CD8-positive, alpha-beta memory T cell (primary cell): ENCODE measurements at regions not wholly inside any gene's neighbourhood (a gene's known extent, or its start where the extent isn't known, plus 50 kb on each side); places are given as distances from the start of the nearest gene placed in this dataset.

Source experiments
- CTCF ChIA-PET: fragments of 350-600 bp; sonication (Branson Sonifier 250); formaldehyde crosslinking; loops from one replicate; lab custom pipeline; 2021; ENCODE audit warnings: antibody characterized with exemption; lab: Charles Lee
- POLR2A ChIA-PET: fragments of 350-600 bp; sonication (Branson Sonifier 250); formaldehyde crosslinking; loops from one replicate; lab custom pipeline; 2021; ENCODE audit warnings: antibody characterized with exemption; lab: Charles Lee
- DNase-seq, 5 donors: peaks; one replicate each; pipeline versions ENCODE4 v3.0.0 to v3.0.0-alpha.2; 2020 to 2022; ENCODE audit warnings: mixed read lengths in 1 of 5
- H3K27ac ChIP-seq: one replicate; pipeline ENCODE4 v1.7.0; 2013; ENCODE audit warnings: low read depth, mild to moderate bottlenecking, low read length, moderate library complexity
- H3K27me3 ChIP-seq: 2 replicates; pipeline ENCODE4 v1.7.0; 2013; ENCODE audit warnings: low read length, mild to moderate bottlenecking; ENCODE audit not compliant: insufficient read depth, poor library complexity, severe bottlenecking
- H3K36me3 ChIP-seq: 2 replicates; pipeline ENCODE4 v1.7.0; 2013; ENCODE audit warnings: mild to moderate bottlenecking, low read length, moderate library complexity; ENCODE audit not compliant: insufficient read depth
- H3K4me1 ChIP-seq: 2 replicates; pipeline ENCODE4 v1.7.0; 2013; ENCODE audit warnings: mild to moderate bottlenecking, low read length, moderate library complexity; ENCODE audit not compliant: insufficient read depth
- H3K4me3 ChIP-seq: 2 replicates; pipeline ENCODE4 v1.7.0; 2013; ENCODE audit warnings: mild to moderate bottlenecking, low read length
- H3K9me3 ChIP-seq: 2 replicates; pipeline ENCODE4 v1.7.0; 2013; ENCODE audit warnings: mild to moderate bottlenecking, low read length
- H3K27ac Mint-ChIP-seq, 8 donors: one replicate each; pipeline ENCODE4 v1.8.0; 2020 to 2021; ENCODE audit warnings: mixed read lengths in 8 of 8, mild to moderate bottlenecking in 6 of 8, inconsistent platforms in 3 of 8, moderate library complexity in 3 of 8
- H3K27me3 Mint-ChIP-seq, 2 donors: one replicate each; pipeline ENCODE4 v1.8.0; 2020 to 2021; ENCODE audit warnings: mixed read lengths in 2 of 2, mild to moderate bottlenecking in 1 of 2, moderate library complexity in 1 of 2
- H3K36me3 Mint-ChIP-seq, 3 donors: one replicate each; pipeline ENCODE4 v1.8.0; 2020 to 2021; ENCODE audit warnings: mixed read lengths in 3 of 3, inconsistent platforms in 1 of 3, mild to moderate bottlenecking in 1 of 3
- H3K4me1 Mint-ChIP-seq, 3 donors: one replicate each; pipeline ENCODE4 v1.8.0; 2020 to 2021; ENCODE audit warnings: mixed read lengths in 3 of 3, inconsistent platforms in 1 of 3, mild to moderate bottlenecking in 1 of 3
- H3K4me3 Mint-ChIP-seq, 7 donors: one replicate each; pipeline ENCODE4 v1.8.0; 2020 to 2021; ENCODE audit warnings: mixed read lengths in 7 of 7, mild to moderate bottlenecking in 6 of 7, moderate library complexity in 4 of 7, inconsistent platforms in 2 of 7
- H3K9me3 Mint-ChIP-seq, 5 donors: one replicate each; pipeline ENCODE4 v1.8.0; 2020 to 2022; ENCODE audit warnings: mixed read lengths in 5 of 5, mild to moderate bottlenecking in 3 of 5, moderate library complexity in 2 of 5, inconsistent platforms in 1 of 5

DNA sequence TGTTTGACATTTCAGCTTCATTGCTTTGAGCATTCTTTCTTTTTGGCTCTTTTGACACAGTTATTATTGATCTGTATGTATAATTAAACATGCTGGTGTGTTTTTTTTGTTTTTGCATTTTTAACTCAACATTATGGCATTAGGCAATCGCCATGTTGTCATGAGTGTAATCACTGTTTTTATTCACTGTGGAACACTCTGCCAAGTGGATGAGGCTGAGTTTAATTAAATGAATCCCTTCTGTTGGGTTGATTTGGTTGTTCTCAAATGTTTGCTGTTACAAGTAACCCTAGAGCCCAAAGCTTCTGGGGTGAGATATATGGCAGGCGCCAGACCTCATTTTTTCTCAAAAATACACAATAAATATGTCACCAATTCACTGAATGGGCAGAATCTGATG, 428.1 kb downstream of the MATN1 start:
- ChIA-PET POLR2A (no interaction called here), CTCF (no interaction called here)
- Histone ChIP-seq H3K4me1 (no peaks in the 10 kb centered on the region), H3K9me3 (no peaks in the 10 kb centered on the region), H3K4me3 (no peak overlapping the region), H3K36me3 (no peaks in the 10 kb centered on the region), H3K27me3 (no peaks in the 10 kb centered on the region), H3K27ac (no peak overlapping the region)
- no peak for DNase-seq
- no peak overlapping the region for H3K27ac Mint-ChIP-seq
- H3K4me1 Mint-ChIP-seq: no peaks in the 10 kb centered on the region
- H3K9me3 Mint-ChIP-seq: peaks cover 0 to 6% (median 4%) of the 10 kb centered on the region in 5 donors
- peaks cover 23 to 34% of the 10 kb centered on the region in 2 donors for H3K27me3 Mint-ChIP-seq
- no peak overlapping the region for H3K4me3 Mint-ChIP-seq
- peaks cover 0 to 18% (median 4%) of the 10 kb centered on the region in 3 donors for H3K36me3 Mint-ChIP-seq

DNA sequence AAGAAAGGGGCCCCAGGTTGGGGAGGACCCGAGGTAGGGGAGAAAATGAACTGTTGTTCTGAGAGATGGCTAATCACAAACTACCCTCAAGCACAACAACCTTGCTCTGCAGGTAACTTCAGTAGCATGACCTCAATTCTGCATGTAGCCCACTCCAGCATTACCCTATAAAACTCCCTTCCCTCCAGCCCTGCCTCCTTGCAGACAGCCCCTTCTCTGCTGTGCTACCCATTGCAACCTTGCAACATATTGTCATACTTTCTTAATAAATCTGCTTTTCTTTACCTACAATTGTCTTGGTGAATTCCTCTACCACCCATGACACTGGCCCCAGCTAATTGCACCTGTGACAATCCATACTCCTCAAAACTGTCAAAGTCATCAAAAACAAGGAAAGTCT, 428.9 kb downstream of the MATN1 start:
- ChIA-PET POLR2A (no interaction called here), CTCF (no interaction called here)
- Histone ChIP-seq H3K27ac (no peak overlapping the region), H3K9me3 (no peaks in the 10 kb centered on the region), H3K4me3 (no peak overlapping the region), H3K4me1 (no peaks in the 10 kb centered on the region), H3K27me3 (no peaks in the 10 kb centered on the region), H3K36me3 (no peaks in the 10 kb centered on the region)
- H3K4me1 Mint-ChIP-seq: no peaks in the 10 kb centered on the region
- peaks cover 0 to 18% (median 4%) of the 10 kb centered on the region in 3 donors for H3K36me3 Mint-ChIP-seq
- no peak overlapping the region for H3K4me3 Mint-ChIP-seq
- H3K27ac Mint-ChIP-seq: no peak overlapping the region
- H3K27me3 Mint-ChIP-seq: peaks cover 21 to 32% of the 10 kb centered on the region in 2 donors
- no peak for DNase-seq
- peaks cover 0 to 6% (median 4%) of the 10 kb centered on the region in 5 donors for H3K9me3 Mint-ChIP-seq

DNA sequence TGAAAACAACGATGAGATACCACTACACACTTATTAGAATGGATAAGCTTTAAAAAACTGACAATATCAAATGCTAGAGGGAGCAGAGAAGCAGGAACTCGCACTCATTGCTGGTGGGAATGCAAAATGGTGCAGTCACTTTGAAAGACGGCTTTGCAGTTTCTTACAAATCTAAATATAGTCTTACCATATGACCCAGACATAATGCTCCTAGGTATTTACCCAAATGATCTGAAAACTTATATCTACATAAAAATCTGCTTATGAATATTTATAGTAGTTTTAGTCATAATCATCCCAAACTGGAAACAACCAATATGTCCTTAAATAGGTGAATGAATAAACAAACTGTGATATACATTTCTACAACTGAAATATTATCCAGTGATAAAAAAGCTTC, 430.9 kb downstream of the MATN1 start:
- Histone ChIP-seq H3K27me3 (peaks cover 6% of the 10 kb centered on the region), H3K9me3 (no peaks in the 10 kb centered on the region), H3K4me1 (no peaks in the 10 kb centered on the region), H3K27ac (no peak overlapping the region), H3K36me3 (no peaks in the 10 kb centered on the region), H3K4me3 (no peak overlapping the region)
- ChIA-PET POLR2A (no interaction called here), CTCF (no interaction called here)
- peaks cover 0 to 2% (median 1%) of the 10 kb centered on the region in 5 donors for H3K9me3 Mint-ChIP-seq
- no peaks in the 10 kb centered on the region for H3K4me1 Mint-ChIP-seq
- peaks cover 17 to 42% of the 10 kb centered on the region in 2 donors for H3K27me3 Mint-ChIP-seq
- no peak overlapping the region for H3K4me3 Mint-ChIP-seq
- DNase-seq: no peak
- H3K36me3 Mint-ChIP-seq: peaks cover 0 to 14% (median 4%) of the 10 kb centered on the region in 3 donors
- H3K27ac Mint-ChIP-seq: no peak overlapping the region

DNA sequence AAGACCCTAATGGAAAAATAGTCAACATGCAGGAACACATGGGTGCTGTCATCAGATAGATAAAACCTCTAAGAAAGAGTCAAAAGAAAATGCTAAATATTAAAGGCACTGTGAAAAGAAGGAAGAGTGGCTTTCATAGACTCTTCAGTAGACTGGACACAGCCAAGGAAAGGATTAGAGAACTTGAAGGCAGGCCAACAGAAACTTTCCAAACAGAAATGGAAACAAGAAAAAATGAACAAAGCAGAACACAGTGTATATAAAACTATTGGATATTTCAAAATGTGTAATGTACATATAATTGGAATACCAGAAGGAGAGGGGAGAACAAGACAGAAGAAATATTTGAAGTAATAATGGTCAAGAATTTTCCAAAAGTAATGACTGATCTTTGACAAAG, 431.9 kb downstream of the MATN1 start:
- POLR2A ChIA-PET: no interaction called here

DNA sequence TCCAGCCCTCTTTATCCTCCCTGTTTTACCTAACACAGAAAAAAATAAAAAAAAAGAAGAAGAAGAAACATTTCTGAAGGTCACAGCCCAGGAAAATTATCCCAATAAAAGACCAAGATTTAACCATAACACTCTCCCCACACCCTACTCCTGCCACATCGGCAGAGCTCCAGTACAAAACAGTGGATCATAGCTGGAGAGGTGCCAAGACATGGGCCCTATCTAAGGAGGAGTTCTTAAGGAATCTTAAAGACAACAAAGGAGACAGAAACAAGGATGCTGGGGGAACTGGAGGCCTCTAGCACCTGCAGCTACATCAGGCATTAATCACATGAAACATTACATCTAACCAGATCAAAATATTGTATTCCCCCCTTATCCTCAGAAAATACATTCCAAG, 432.8 kb downstream of the MATN1 start:
- H3K27ac Mint-ChIP-seq: no peak overlapping the region

More for the DNA sequence above, 431.9 kb downstream of the MATN1 start:
- no peaks in the 10 kb centered on the region for H3K4me1 ChIP-seq
- H3K36me3 Mint-ChIP-seq: peaks cover 0 to 6% (median 4%) of the 10 kb centered on the region in 3 donors
- CTCF ChIA-PET: no interaction called here
- no peaks in the 10 kb centered on the region for H3K9me3 ChIP-seq
- H3K27ac Mint-ChIP-seq: no peak overlapping the region
- H3K36me3 ChIP-seq: no peaks in the 10 kb centered on the region
- peaks cover 14 to 41% of the 10 kb centered on the region in 2 donors for H3K27me3 Mint-ChIP-seq
- peaks cover 0 to 1% (median 0%) of the 10 kb centered on the region in 5 donors for H3K9me3 Mint-ChIP-seq
- no peak overlapping the region for H3K27ac ChIP-seq
- peaks cover 6% of the 10 kb centered on the region for H3K27me3 ChIP-seq
- no peak overlapping the region for H3K4me3 Mint-ChIP-seq
- H3K4me1 Mint-ChIP-seq: no peaks in the 10 kb centered on the region
- no peak overlapping the region for H3K4me3 ChIP-seq
- no peak for DNase-seq

DNA sequence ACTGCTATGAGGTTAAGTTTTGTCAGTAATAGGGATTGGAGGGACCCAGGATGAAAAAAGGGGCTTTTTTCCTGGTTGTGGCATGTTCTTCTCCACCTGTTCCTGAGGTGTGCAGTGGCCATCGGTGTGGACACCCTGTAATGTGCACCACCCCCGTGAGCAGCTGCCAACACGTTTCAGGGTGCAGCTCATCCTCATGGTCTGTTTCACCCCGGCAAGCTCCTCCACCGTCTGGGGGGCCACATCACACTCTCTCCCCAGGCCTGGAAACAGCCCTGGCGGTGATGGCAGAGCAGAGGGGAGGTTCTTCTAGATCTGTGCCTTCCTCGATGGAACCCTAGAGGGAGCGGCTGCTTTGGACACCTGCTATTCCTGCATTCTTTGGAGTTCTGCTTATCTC, 435.4 kb downstream of the MATN1 start:
- POLR2A ChIA-PET: no interaction called here

More for the DNA sequence above, 432.8 kb downstream of the MATN1 start:
- H3K4me3 ChIP-seq: no peak overlapping the region
- H3K27ac ChIP-seq: no peak overlapping the region
- Mint-ChIP-seq H3K27me3 (peaks cover 14 to 38% of the 10 kb centered on the region in 2 donors), H3K4me3 (no peak overlapping the region), H3K9me3 (peaks cover 0 to 1% (median 0%) of the 10 kb centered on the region in 5 donors), H3K4me1 (no peaks in the 10 kb centered on the region), H3K36me3 (peaks cover 0 to 6% (median 4%) of the 10 kb centered on the region in 3 donors)
- ChIA-PET POLR2A (no interaction called here), CTCF (no interaction called here)
- peaks cover 6% of the 10 kb centered on the region for H3K27me3 ChIP-seq
- H3K36me3 ChIP-seq: no peaks in the 10 kb centered on the region
- H3K4me1 ChIP-seq: no peaks in the 10 kb centered on the region
- DNase-seq: no peak
- H3K9me3 ChIP-seq: no peaks in the 10 kb centered on the region

DNA sequence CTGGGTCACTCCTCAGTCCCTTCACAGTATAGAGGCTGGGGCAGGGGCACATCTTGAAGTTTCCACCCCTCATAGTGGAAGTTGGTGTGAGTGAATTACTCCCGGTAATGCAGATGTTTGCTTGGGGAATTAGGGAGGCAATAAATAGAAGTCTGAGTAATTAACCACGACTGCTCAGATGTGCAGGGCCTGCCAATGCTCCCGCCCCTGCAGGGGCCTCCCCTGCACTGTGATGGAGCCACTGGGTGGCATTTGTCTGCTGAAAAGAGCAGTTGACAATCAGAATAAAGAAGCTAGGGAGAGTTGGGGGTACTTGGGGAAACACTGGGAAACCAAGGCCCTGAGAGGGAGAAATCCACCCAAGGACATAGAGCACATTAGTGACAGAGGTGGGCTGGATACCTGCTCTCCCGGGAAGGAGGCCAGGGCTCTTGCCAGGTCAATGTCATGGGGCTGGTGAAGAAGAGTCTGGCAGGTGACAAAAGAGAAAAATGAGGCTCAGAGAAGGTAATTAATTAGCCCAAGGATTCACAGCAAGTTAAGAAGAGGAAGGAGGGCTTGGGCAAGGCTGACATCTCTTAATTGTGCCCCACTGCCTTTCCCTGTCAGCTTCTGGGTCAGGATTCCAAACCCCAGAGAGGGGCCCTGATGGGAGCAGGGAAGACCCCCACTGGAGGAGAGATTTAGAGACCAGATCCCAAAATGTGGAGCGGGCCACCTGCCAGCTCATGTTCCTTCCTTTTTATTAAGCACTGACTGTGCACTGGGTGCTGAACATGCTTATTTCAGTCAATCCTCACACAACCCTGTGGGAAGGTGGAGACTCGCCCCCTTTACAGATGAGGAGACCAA, 436.2 kb downstream of the MATN1 start:
- Histone ChIP-seq H3K27me3 (peaks cover 6% of the 10 kb centered on the region), H3K4me1 (peaks cover 12% of the 10 kb centered on the region), H3K36me3 (no peaks in the 10 kb centered on the region), H3K4me3 (no peak overlapping the region), H3K27ac (no peak overlapping the region), H3K9me3 (no peaks in the 10 kb centered on the region)
- peak overlapping the region in 1 of 7 donors; percentile 55 for H3K4me3 Mint-ChIP-seq
- H3K27ac Mint-ChIP-seq: no peak overlapping the region
- no peak for DNase-seq
- peaks cover 0 to 28% (median 4%) of the 10 kb centered on the region in 3 donors for H3K36me3 Mint-ChIP-seq
- peaks cover 7 to 38% of the 10 kb centered on the region in 2 donors for H3K27me3 Mint-ChIP-seq
- H3K9me3 Mint-ChIP-seq: peaks cover 0 to 23% (median 5%) of the 10 kb centered on the region in 5 donors
- CTCF ChIA-PET: no interaction called here
- H3K4me1 Mint-ChIP-seq: peaks cover 16 to 23% (median 22%) of the 10 kb centered on the region in 3 donors
- POLR2A ChIA-PET: no interaction called here

More for the DNA sequence above, 435.4 kb downstream of the MATN1 start:
- H3K27me3 ChIP-seq: peaks cover 6% of the 10 kb centered on the region
- peaks cover 0 to 21% (median 5%) of the 10 kb centered on the region in 5 donors for H3K9me3 Mint-ChIP-seq
- CTCF ChIA-PET: no interaction called here
- peaks cover 9 to 15% (median 15%) of the 10 kb centered on the region in 3 donors for H3K4me1 Mint-ChIP-seq
- DNase-seq: no peak
- H3K27me3 Mint-ChIP-seq: peaks cover 8 to 38% of the 10 kb centered on the region in 2 donors
- H3K27ac ChIP-seq: no peak overlapping the region
- H3K36me3 Mint-ChIP-seq: peaks cover 0 to 20% (median 4%) of the 10 kb centered on the region in 3 donors
- no peak overlapping the region for H3K4me3 ChIP-seq
- no peak overlapping the region for H3K27ac Mint-ChIP-seq
- no peaks in the 10 kb centered on the region for H3K9me3 ChIP-seq
- no peaks in the 10 kb centered on the region for H3K36me3 ChIP-seq
- H3K4me1 ChIP-seq: peaks cover 7% of the 10 kb centered on the region
- H3K4me3 Mint-ChIP-seq: no peak overlapping the region

DNA sequence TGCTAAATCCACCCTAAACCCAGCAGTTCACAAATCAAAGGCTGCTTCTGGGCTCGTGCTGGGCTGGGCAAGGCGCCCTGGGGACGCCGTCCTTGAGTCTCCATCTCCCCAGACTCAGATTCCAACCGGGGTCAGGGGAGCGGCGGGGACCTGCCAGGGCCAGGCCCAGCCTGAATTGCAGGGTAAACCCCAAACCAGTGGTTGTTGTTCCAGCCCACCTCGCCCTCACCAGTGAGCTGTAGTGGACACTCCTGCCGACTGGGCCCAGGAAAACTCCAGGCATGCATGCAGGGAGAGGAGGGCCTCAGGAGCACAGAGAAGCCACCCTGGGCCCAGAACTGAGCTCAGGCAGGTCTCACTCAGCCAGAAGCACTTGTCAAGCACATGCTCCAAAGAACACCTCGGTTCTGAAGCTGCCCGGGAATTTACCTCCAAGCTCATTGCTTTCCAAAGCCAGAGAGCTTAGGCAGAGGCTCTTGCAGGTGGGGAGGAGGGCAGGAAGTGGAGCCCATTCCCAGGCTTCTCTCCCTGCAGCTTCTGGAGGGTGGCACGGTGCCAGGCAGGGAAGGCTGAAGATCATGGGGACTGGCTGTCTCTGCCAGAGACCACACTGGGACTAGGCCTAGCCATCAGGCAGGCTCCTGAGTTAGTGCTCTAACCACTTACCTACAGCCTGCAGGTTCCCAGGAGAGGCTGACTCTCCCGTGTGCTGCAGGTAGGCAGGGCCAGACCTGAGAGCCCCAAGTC, 437.0 kb downstream of the MATN1 start:
- no peak for DNase-seq

More for the DNA sequence above, 437.0 kb downstream of the MATN1 start:
- Histone ChIP-seq H3K4me3 (no peak overlapping the region), H3K4me1 (peaks cover 12% of the 10 kb centered on the region), H3K36me3 (no peaks in the 10 kb centered on the region), H3K27me3 (peaks cover 6% of the 10 kb centered on the region), H3K9me3 (no peaks in the 10 kb centered on the region), H3K27ac (no peak overlapping the region)
- Mint-ChIP-seq H3K27me3 (peaks cover 5 to 35% of the 10 kb centered on the region in 2 donors), H3K9me3 (peaks cover 0 to 26% (median 5%) of the 10 kb centered on the region in 5 donors), H3K36me3 (peaks cover 0 to 31% (median under 1%) of the 10 kb centered on the region in 3 donors), H3K27ac (peak overlapping the region in 1 of 8 donors; percentile 39), H3K4me1 (peaks cover 18 to 31% (median 30%) of the 10 kb centered on the region in 3 donors), H3K4me3 (no peak overlapping the region)
- ChIA-PET CTCF (no interaction called here), POLR2A (no interaction called here)
